ENCODE measurements at regions not wholly inside any gene's neighbourhood (a gene's known extent, or its start where the extent isn't known, plus 50 kb on each side); places are given as distances from the start of the nearest gene placed in this dataset.
"Not testable (repeated sequence)": the region's sequence is repeated elsewhere in the genome, so short reads cannot be mapped to it uniquely, and the experiment has no call there.

DNA sequence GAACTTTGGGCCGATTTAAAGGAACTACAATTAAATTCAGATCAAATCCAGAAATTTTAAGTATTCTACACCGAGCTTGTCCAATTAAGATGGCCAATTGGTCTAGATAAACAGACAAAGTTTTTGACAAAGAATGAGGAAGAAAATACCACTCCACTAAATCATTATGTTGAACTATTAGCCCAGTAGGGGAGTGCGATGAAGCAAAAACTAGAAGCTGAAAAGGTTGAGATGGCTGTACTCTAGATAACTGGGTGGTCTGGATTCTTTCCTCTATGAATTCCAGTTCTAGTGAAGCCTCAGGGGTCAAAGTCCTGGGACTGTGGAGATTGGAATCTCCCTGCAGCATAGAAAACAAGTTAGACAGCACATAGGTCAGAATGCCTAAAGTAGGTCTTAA is 418.9 kb upstream of the IMPG1 start:
- not testable (repeated sequence) for DNase-seq

DNA sequence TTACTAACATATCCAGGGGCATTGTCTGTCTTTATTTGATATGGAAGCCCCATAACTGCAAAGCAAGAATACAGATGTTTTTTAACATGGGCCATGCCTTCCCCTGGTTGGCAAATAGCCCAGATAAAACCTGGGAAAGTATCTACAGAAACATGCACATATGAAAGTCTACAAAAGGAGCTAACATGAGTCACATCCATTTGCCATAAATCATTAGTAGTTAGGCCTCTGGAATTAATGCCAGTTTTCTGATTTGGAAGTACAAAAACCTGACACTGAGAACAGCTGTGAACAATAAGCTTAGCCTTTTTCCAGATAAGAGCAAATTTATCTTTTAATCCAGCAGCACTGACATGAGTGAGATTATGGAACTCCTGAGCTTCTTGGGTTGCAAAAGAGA is 418.0 kb upstream of the IMPG1 start:
- no peak for DNase-seq

DNA sequence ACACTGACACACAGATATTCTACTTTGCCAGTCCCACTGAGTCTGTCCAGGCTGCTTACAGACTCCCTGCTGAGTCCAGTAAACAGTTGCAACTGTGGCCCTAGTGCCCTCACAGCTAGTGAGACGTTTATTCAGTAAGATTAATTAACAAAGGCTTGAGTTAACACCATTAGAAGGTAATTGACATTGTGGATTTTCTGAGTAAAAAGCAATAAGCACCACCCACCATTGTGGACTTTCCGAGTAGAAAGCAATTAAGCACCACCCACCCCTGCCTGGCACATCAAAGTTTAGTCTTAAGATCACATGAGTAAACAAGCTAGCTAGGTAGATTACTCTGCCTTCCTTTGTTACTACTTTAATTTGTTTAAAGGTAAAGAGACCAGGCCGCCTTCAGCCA is 408.6 kb upstream of the IMPG1 start:
- no peak for DNase-seq

DNA sequence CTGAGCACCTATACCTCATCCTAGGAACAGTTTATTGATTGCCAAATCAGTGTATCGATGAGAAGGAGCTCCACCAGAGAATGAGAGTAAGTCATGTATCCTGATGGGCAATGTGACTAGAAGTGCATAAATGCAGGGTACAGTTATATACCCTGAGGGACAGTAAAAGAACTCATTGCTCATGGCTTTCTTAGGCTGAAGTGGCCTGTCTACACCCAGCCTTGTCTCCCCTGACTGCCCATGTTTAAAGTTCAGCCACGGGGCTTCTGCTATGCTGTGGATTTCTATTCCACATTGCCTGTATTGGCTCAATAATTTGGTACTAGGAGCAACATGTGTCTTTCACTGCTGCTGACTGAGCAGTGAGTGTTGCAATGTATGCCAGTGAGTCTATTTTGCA is 400.4 kb upstream of the IMPG1 start:
- no peak for DNase-seq

DNA sequence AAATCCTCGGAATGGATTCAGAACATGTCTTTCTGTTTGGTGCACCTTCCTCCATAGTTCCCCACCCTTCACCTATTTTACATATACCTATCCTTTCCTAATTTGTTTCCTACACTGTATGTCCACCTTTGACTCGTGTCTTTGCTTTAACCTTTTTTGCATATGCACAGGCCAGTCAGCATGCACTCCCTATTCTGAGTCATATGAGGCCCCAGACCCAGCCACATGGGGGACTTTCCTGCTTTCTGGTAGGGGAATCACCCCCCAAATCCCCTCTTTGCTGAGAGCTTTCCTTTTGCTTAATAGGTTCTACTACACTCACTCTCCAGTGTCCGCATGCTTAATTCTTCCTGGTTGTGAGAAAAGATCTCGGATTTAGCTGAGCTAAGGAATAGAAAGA is 393.8 kb upstream of the IMPG1 start:
- DNase-seq = no peak

DNA sequence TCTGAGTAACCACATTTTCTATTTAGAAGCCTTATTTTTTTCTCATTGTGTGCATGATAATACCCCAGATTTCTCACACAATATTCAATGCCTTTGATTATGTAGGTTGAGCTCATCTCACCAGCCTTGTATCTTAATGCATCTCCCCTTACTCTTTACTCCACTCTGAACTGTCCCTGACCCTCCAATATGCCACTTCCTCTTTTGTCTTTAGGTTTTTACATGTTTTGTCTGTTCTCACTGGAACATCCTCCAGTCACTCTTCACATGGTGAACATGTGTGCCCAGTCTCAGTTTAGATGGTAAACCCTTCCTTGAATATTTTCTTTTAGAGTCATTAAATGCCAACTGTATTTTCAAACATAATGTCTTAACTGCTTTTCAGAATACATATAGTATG is 392.9 kb upstream of the IMPG1 start:
- DNase-seq = no peak

DNA sequence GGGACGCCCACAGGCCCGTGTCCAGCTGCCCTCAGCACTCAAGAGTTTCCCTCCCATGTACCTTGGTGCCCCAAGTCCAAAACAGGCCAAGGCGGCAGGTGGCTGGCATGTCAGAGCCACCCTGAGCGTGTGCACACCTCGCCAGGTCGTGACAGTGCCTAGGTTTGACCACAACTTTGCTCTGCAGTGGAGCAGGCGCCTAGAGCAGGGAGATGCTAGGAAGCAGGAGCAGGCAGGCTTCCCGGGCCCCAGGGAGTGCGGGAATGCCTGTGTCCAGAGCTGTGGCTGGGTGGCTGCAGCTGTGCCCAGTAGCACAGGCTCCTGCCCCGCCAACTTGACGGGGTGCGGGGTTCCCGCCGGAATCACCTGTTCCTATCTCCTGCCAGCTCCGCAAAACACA is 380.8 kb upstream of the IMPG1 start:
- no peak for DNase-seq

DNA sequence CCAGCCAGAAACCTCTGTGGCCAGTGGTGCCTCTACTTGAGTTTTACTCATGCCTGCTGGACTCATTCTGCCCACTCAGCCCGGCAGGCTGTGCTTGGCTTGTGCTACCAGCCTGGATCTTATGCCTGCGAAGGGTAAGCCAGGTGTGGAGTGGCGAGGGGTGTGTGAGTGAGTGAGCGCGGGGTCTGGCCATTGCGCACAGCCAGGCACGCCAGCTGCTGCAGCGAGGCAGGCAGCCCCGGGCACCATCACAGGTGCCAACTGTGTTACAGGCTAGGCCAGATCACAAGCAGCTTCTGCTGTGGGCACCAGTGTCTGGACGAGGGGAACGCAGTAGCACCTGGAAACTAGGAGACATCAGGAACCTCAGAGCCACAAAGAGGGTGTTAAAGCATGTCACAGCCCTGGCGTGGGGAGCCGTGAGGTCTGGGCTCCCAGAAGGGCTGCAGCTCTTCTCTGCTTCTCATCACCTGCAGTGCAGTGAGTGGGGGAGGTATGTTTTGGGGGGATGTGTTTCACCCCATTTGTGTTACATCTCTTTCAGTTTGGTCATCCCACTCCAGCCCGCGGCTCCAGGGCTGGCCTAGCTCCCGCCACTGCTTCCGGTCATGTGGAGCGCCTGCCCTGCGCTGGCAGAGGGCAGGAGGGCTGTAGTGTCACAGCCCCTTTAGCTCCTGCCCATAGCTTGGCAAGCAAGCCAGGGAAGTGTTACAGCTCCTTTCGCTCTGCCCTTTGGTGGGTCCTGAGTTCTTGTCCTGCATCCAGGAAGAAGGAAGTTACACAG is 379.7 kb upstream of the IMPG1 start:
- DNase-seq = no peak

DNA sequence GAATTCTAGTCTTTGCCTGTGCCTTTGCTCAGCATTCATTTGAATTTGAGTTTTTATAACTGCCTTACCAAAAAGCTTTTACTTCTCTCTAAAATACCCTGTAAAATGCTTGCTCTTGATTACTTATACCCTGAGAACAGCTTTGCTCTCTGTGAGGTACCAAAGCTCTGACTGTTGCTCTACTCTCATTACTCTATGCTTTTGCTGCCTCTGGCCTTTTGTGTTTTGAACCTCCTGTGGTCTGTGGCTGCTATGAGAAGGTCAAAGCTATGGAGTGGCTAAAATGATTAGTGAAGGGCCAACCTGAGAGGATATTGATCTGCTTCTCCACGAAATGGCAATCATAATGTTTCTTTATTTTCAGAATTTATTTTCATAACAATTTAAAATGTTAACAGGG is 375.6 kb upstream of the IMPG1 start:
- no peak for DNase-seq

DNA sequence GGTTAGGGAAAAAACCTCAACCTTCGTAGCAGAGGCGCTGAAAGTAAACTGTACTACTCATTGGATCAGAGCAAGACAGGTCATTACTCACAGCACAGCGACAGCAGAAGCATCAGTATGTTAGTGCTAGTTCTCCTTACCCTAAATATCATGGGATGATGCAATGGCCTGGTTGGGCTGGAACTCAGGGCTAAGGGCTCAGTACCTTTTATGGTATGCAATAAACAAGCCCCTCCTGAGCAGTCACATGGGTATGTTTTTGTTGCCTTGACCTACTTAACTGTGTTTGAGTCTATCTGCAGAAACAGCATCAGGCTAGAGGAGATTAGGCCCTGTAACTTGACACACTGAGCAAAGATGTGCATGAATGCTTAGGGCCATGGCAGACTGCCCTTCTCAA is 369.4 kb upstream of the IMPG1 start:
- DNase-seq = no peak

DNA sequence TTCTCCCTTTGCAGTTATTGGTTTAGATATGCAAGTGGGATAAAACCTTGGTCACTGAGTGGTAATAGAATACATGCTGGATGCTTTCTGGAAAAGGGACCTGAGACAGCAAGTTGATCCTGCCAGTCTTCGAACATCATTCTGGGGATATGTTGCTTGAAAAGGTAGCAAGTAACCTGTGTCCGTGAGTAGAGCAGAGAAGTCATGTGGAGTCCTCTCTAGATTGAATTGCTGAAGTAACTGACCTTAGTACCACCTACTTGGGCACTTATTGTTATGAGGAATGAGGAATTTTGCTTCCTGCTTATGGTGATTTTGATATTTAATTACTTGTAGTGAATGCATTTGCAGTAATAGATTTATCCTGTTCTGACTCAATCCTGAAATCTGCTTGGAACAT is 367.3 kb upstream of the IMPG1 start:
- DNase-seq = no peak

DNA sequence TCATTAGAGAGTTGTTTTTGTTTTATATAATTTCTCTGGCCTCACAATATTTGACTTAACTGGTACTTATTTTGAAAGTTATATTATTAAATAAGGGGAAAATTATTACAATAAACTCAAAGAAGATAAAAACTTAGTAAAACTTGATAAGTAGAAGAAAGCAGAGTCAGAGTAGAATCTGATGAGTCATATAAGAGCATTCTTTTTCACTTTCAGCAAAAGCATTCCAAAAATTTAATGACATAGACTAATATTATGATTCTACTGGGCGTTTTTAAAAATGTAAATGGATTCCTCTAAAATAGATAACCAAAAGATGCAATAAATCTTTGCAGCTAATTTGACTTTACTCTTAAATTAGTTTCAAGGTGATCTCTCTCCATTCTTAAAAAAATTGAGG is 366.3 kb upstream of the IMPG1 start:
- no peak for DNase-seq

DNA sequence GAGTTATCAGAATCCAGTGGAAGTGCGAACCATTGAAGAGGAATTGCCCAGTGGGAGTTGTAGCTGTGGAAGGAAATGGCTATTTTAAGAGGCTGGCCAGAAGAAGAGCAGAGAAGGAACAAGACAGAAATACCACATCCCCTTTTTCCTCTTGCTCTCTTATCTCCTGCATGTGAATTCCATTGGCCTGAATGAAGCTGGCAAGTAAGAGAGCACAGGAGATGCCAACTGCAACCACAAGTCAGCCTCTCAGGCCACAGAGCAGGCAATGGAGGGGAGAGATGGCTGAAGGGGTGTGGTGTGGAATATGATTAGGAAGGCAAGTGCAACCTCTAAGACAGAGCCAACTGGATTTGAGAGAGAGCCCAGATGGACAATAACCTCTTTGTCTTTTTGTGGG is 362.7 kb upstream of the IMPG1 start:
- no peak for DNase-seq

DNA sequence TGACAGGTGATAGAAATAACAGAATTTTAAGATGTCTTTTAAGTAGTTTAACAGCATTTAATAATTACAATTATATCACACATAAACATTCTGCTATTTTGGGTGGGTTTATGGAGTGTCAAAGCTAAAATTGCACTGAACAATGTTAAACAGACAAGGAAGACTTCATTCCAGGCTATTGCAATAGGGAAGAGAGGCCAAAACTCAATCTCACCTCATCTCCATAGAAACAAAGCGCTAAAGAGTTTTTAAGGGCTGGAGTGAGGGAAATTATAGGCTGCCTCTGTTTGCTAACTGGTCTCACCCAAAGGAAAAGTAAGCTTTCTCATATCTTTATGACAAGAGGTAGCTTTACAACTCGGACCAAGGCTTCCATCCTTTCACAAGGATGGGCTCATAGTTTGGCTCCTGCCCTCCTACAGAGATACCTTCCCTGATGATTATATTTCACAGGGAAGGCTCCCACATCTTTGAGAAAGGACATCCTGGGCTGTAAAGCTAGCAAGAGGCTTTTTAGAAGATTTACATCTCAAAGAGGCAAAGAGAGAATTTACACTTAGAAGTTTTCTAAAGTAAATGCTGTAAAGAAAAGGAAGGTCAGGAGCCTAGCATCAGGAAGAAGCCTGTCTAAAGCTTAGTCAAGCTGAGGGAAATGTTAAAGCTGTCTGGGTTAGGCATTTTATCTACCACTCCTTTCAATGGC is 350.2 kb upstream of the IMPG1 start:
- no peak for DNase-seq

DNA sequence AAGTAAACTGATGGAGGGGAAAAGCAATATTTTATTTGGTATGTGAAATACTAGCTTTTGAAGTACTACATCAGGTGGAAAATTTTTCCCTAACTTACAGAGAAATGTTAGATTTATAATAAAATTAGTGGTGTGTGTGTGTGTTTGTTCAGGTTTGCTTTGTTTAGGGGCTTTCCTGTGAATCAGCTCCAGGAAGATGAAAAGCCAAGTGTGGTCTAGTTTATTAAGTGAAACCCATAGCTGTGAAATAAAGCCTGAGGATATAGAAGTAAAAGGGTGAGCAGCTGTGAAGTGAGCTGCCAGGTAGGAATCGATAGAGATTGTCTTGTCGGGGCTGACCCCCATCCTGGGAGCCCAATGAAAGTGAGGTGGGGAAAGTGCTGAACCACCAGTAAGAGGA is 347.6 kb upstream of the IMPG1 start:
- no peak for DNase-seq

DNA sequence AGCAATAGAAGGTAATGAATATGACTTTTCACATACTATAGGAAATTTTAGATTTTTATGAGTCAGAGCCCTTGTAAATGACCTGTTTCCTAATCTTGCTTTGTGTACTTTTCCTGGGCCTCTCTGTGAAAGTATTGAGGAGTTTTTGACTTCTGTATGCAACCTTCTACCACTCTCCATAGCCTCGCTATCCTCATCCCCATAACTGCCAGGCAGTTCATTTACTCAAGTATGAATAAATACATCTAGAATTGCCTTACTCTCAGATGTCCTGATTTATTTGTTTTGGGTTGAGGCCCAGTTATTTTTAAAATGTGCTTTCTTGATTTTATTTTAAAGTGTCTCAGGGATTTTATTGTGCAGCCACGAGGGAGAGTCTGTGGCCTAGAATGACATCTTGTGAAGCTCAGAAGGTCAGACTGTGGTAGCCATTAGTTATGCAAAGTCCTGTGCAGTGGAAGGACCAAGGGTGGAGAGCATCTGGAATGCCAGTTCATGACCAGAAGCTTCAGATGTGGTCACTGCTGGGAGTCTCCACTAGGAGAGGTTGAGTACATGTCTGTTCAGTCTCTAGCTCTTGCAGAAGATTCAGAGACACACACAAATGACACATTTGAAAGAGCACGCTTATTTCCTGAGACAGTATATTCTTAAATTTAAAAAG is 346.2 kb upstream of the IMPG1 start:
- no peak for DNase-seq

DNA sequence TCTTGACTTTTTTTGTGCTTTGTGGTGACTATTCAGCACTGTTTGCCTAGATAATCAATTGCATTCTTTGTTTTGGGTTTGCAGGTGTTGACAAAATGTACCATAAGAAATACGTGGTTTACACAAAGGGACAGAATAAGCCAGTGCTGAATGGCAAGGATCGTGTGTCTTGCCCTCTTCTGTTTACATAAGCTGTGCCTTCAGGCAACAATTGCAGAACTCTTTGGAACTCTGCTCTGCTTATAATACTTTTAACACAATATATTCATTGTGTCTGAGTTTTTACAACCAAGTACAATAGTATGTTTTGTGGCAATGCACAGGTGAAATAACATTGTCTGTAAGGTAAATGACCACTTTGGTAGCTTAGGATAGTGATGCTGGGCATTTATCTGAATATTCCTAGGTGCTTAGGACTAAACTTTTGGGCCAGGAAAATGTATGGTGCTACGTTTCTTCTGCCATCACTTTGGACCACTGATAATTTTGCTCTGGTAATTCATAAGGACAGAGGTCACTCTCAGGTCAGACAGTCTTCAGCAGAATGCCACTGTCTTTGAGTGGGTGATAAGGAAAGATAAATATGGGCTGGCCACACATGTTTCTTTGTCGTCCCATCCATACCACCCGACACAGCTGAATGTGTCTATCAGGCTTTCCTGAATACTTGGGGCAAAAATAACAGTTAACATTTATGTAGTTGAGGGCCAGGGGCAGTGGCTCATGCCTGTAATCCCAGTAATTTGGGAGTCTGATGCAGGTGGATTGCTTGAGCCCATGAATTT is 344.6 kb upstream of the IMPG1 start:
- DNase-seq = no peak

DNA sequence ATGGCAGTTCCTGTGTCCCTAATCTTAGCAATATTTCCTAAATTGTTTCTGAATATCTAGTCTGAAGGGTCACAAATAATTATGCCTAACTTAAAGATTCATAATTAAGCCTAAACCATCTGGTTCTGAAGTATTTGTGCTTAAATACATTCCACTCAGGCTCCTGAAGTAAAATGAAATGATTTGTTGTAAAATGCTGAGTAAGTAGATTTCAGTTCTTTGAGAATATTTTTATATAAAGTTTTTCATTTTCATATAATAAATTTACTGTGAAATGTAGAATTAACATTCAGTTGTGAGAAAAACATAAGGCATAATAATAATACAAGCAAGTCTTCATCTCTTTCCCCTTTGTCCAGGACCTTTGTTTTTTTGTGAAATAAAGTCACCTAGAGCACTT is 330.6 kb upstream of the IMPG1 start:
- DNase-seq = no peak

DNA sequence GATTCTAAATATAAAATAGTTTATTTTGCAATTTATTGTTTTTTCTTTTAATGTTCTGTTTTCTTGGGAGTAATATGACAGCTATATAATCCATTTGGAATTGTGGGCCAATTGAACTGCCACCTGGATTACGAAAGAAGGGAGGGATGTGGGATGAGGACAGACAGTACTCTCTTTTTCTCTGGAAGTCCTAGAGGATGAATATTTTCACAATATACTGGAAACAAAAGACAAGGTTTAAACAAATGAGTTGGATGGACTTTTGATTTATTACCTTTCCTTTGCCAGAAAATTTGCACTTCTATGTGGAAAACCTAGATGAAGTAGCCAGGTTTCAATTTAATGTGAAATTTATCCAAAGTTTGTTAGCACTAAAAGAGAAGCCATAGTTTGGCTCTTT is 325.5 kb upstream of the IMPG1 start:
- no peak for DNase-seq

DNA sequence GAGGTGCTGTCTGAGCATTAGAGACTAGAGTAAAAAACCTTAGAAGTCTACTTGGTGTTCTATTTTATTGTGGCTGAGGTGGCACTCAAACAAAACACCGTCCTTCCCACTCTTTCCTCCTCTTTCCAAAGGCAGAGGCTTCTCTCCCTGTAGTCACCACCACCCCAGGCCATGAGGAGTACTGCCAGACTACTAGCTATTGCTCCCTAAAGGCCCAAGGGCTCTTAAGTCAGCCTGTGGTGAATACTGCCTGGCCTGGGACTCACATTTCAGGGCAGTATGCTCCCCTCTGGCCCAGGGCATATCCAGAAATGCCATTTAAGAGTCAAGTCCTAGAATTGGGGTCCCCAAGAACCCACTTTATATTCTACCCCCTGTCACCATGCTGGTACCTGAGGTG is 309.7 kb upstream of the IMPG1 start:
- DNase-seq = no peak

DNA sequence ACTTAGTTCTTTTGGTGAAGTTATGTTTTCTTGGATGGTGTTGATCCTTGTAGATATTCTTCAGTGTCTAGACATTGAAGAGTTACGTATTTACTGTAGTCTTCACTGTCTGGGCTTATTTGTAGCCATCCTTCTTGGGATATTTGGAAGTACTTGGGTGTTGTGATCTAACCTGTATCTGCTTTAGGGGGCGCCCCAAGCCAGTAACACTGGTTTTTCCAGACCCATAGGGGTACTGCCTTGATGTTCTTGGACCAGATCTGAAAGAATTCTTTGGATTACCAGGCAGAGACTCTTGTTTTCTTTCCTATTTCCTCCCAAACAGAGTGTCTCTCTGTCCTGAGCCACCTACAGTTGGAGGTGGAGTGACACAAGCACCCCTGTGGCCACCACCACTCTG is 309.1 kb upstream of the IMPG1 start:
- DNase-seq = no peak

DNA sequence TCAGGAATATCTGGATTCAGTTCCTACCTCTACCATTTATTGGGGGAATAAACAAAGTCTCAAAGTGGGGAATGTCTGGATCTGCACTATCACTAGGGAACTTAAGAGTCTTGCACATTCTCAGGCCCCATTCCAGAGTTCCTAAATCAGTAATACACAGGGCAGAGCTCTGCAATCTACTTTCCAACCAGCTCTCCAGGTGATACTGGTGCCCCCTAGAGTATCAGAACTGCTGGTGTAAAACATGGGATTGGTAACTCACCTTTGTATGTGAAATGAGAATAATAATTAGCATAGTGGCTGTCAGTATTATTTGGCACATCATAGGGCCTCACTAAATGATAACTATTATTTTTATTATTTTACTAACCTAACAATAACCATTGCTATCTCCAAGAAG is 278.8 kb upstream of the IMPG1 start:
- no peak for DNase-seq

DNA sequence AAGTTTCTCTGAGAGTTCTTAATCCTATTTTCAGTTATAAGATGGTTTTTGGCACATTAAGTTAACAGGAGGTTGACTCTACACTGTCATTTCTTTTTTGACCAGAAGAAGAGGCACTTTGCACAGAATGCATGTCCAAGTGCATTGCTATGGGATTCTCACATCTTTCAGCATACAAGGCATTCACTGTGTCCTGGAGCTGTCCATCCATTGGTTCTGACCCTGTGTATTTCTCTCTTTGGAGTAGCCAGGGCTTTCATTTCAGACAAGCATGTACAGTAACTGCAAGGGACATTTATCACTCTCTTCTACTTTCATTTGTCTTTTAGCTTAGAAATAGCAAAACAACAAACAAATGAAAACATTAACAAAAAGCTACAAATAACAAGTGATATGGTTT is 275.1 kb upstream of the IMPG1 start:
- DNase-seq = no peak
